ENCODE measurements at regions not wholly inside any gene's neighbourhood (a gene's known extent, or its start where the extent isn't known, plus 50 kb on each side); places are given as distances from the start of the nearest gene placed in this dataset.
"Not testable (repeated sequence)": the region's sequence is repeated elsewhere in the genome, so short reads cannot be mapped to it uniquely, and the experiment has no call there.

- DNase-seq (ENCODE audit: low read depth) = no peak
These were observed 68.0 kb upstream of the MAP9 start for GRCh38 chr4:155444721-155445120.

GRCh38 chr4:155442267-155443105 is 65.7 kb upstream of the MAP9 start:
- peak; percentile 1 for DNase-seq (ENCODE audit: low read depth)

GRCh38 chr4:155441475-155441874 is 64.7 kb upstream of the MAP9 start:
- no peak for DNase-seq (ENCODE audit: low read depth)

GRCh38 chr4:155439760-155440159 is 63.0 kb upstream of the MAP9 start:
- DNase-seq (ENCODE audit: low read depth) = not testable (repeated sequence)

GRCh38 chr4:155434904-155435303 is 58.1 kb upstream of the MAP9 start:
- no peak for DNase-seq (ENCODE audit: low read depth)

- no peak for DNase-seq (ENCODE audit: low read depth)
These were observed 57.6 kb upstream of the MAP9 start for GRCh38 chr4:155434366-155434765.

- no peak for DNase-seq (ENCODE audit: low read depth)
These were observed 57.0 kb upstream of the MAP9 start for GRCh38 chr4:155433636-155434360.

- no peak for DNase-seq (ENCODE audit: low read depth)
These were observed 54.4 kb upstream of the MAP9 start for GRCh38 chr4:155430895-155431795.

- no peak for DNase-seq (ENCODE audit: low read depth)
These were observed 51.4 kb upstream of the MAP9 start for GRCh38 chr4:155428128-155428527.

- DNase-seq (ENCODE audit: low read depth) = no peak
These were observed 50.2 kb upstream of the MAP9 start for GRCh38 chr4:155426953-155427352.

Measured in T-helper 22 cell (primary cell).